Neural progenitor cell (in vitro differentiated cells): ENCODE measurements at regions not wholly inside any gene's neighbourhood (a gene's known extent, or its start where the extent isn't known, plus 50 kb on each side); places are given as distances from the start of the nearest gene placed in this dataset.

Experiments
- DNase-seq: peaks from one replicate; pipeline ENCODE4 v3.0.0-alpha.2; 2016; ENCODE audit warnings: low spot score
- H2AFZ ChIP-seq: fragments of 200-600 bp; sonication (generic); replicated peaks from 2 replicates; pipeline ENCODE4 v1.6.1; 2016; ENCODE audit warnings: antibody characterized with exemption
- H3F3A ChIP-seq: fragments of 200-600 bp; sonication (generic); 2 replicates; pipeline ENCODE4 v1.6.1; 2016; ENCODE audit warnings: antibody characterized with exemption, low read depth
- H3K27ac ChIP-seq: fragments of 200-600 bp; sonication (generic); 2 replicates; pipeline ENCODE4 v1.5.1; 2016; ENCODE audit warnings: mild to moderate bottlenecking
- H3K27me3 ChIP-seq: fragments of 200-600 bp; sonication (generic); 2 replicates; pipeline ENCODE4 v1.6.1; 2016; ENCODE audit warnings: mild to moderate bottlenecking, moderate library complexity
- H3K36me3 ChIP-seq: fragments of 200-600 bp; sonication (generic); 2 replicates; pipeline ENCODE4 v1.5.1; 2016
- H3K4me1 ChIP-seq: fragments of 200-600 bp; sonication (generic); 2 replicates; pipeline ENCODE4 v1.6.1; 2016; ENCODE audit warnings: mixed run types
- H3K4me2 ChIP-seq: fragments of 200-600 bp; sonication (generic); 2 replicates; pipeline ENCODE4 v1.6.1; 2016
- H3K4me3 ChIP-seq: fragments of 200-600 bp; sonication (generic); 2 replicates; pipeline ENCODE4 v1.5.1; 2016
- H3K79me2 ChIP-seq: fragments of 200-600 bp; sonication (generic); 2 replicates; pipeline ENCODE4 v1.6.1; 2016; ENCODE audit warnings: low read depth
- H3K9ac ChIP-seq: fragments of 200-600 bp; sonication (generic); 2 replicates; pipeline ENCODE4 v1.6.1; 2016
- H3K9me3 ChIP-seq: fragments of 200-600 bp; sonication (generic); 2 replicates; pipeline ENCODE4 v1.5.1; 2016; ENCODE audit warnings: low read depth
- H4K20me1 ChIP-seq: fragments of 200-600 bp; sonication (generic); 2 replicates; pipeline ENCODE4 v1.6.1; 2016; ENCODE audit warnings: low read depth
- H3K27ac Mint-ChIP-seq: 3 replicates; pipeline ENCODE4 v1.8.0; 2021; ENCODE audit warnings: mixed read lengths
- H3K27me3 Mint-ChIP-seq: 2 replicates; pipeline ENCODE4 v1.8.0; 2022; ENCODE audit warnings: low read depth, mild to moderate bottlenecking, inconsistent platforms, moderate library complexity, mixed read lengths; ENCODE audit not compliant: insufficient read depth
- H3K36me3 Mint-ChIP-seq: 3 replicates; pipeline ENCODE4 v1.8.0; 2021; ENCODE audit warnings: mixed read lengths
- H3K4me1 Mint-ChIP-seq: 3 replicates; pipeline ENCODE4 v1.8.0; 2021; ENCODE audit warnings: mixed read lengths
- H3K4me3 Mint-ChIP-seq: 3 replicates; pipeline ENCODE4 v1.8.0; 2021; ENCODE audit warnings: mild to moderate bottlenecking, moderate library complexity, mixed read lengths
- H3K9me3 Mint-ChIP-seq: 3 replicates; pipeline ENCODE4 v1.8.0; 2020; ENCODE audit warnings: mixed read lengths
- CTCF ChIP-seq: fragments of 200-600 bp; sonication (generic); IDR thresholded peaks from 2 replicates; pipeline ENCODE4 v1.5.1; 2017; ENCODE audit warnings: antibody characterized with exemption, mild to moderate bottlenecking
- EZH2 ChIP-seq: fragments of 200-600 bp; sonication (generic); IDR thresholded peaks from 2 replicates; pipeline ENCODE4 v1.6.1; 2017; ENCODE audit warnings: antibody characterized with exemption, mild to moderate bottlenecking, moderate library complexity
- EZH2phosphoT487 ChIP-seq: fragments of 200-600 bp; sonication (generic); IDR thresholded peaks from 2 replicates; pipeline ENCODE4 v1.6.1; 2017; ENCODE audit warnings: antibody characterized with exemption

GRCh38 chr9:15047028-15047551 is 136.9 kb upstream of the FREM1 start:
- peaks cover 2% of the 10 kb centered on the region for H3K9me3 Mint-ChIP-seq
- no peaks in the 10 kb centered on the region for H3F3A ChIP-seq

GRCh38 chr9:15033316-15033715 is 123.1 kb upstream of the FREM1 start:
- H3K4me3 Mint-ChIP-seq = no peak overlapping the region
- no peak overlapping the region for H3K9ac ChIP-seq
- no peaks in the 10 kb centered on the region for H3K27me3 Mint-ChIP-seq
- no peaks in the 10 kb centered on the region for H4K20me1 ChIP-seq
- no peak overlapping the region for H2AFZ ChIP-seq
- no peak overlapping the region for H3K4me2 ChIP-seq
- H3K9me3 Mint-ChIP-seq = peaks cover 13% of the 10 kb centered on the region
- no peak for DNase-seq
- H3K4me1 Mint-ChIP-seq = no peaks in the 10 kb centered on the region
- H3K27ac Mint-ChIP-seq = no peak overlapping the region
- H3K36me3 ChIP-seq = no peaks in the 10 kb centered on the region
- no peaks in the 10 kb centered on the region for H3K27me3 ChIP-seq
- H3F3A ChIP-seq = no peaks in the 10 kb centered on the region
- H3K4me3 ChIP-seq = no peak overlapping the region
- no peaks in the 10 kb centered on the region for H3K79me2 ChIP-seq
- H3K9me3 ChIP-seq = no peaks in the 10 kb centered on the region
- no peaks in the 10 kb centered on the region for H3K4me1 ChIP-seq
- no peaks in the 10 kb centered on the region for H3K36me3 Mint-ChIP-seq
- TF ChIP-seq CTCF (no peak), EZH2phosphoT487 (no peak), EZH2 (no peak)
- H3K27ac ChIP-seq = no peak overlapping the region

More at GRCh38 chr9:15047028-15047551, 136.9 kb upstream of the FREM1 start:
- Mint-ChIP-seq H3K4me3 (no peak overlapping the region), H3K27ac (no peak overlapping the region), H3K27me3 (no peaks in the 10 kb centered on the region), H3K4me1 (no peaks in the 10 kb centered on the region), H3K36me3 (no peaks in the 10 kb centered on the region)
- Histone ChIP-seq H3K9ac (no peak overlapping the region), H3K27me3 (no peaks in the 10 kb centered on the region), H3K9me3 (no peaks in the 10 kb centered on the region), H3K27ac (no peak overlapping the region), H4K20me1 (no peaks in the 10 kb centered on the region), H2AFZ (no peak overlapping the region), H3K4me2 (no peak overlapping the region), H3K4me3 (no peak overlapping the region), H3K79me2 (no peaks in the 10 kb centered on the region), H3K4me1 (no peaks in the 10 kb centered on the region), H3K36me3 (no peaks in the 10 kb centered on the region)
- no peak for DNase-seq
- TF ChIP-seq EZH2phosphoT487 = no peak

- Histone ChIP-seq H2AFZ (no peak overlapping the region), H3K9me3 (no peaks in the 10 kb centered on the region), H3K4me1 (no peaks in the 10 kb centered on the region), H3K36me3 (no peaks in the 10 kb centered on the region), H3K4me3 (no peak overlapping the region), H3K9ac (no peak overlapping the region), H3F3A (no peaks in the 10 kb centered on the region), H3K27ac (no peak overlapping the region), H3K27me3 (no peaks in the 10 kb centered on the region), H4K20me1 (no peaks in the 10 kb centered on the region), H3K79me2 (no peaks in the 10 kb centered on the region), H3K4me2 (no peak overlapping the region)
- Mint-ChIP-seq H3K27ac (no peak overlapping the region), H3K36me3 (no peaks in the 10 kb centered on the region), H3K27me3 (no peaks in the 10 kb centered on the region), H3K4me1 (no peaks in the 10 kb centered on the region), H3K4me3 (no peak overlapping the region), H3K9me3 (peaks cover 15% of the 10 kb centered on the region)
- DNase-seq = no peak
- no peak for TF ChIP-seq CTCF
- no peak for TF ChIP-seq EZH2
- no peak for TF ChIP-seq EZH2phosphoT487
Measured at GRCh38 chr9:15032860-15033259, 122.6 kb upstream of the FREM1 start.

GRCh38 chr9:15021146-15021545 is 110.9 kb upstream of the FREM1 start:
- H3K79me2 ChIP-seq = no peaks in the 10 kb centered on the region
- H3K27me3 ChIP-seq = no peaks in the 10 kb centered on the region
- H3K27ac ChIP-seq = no peak overlapping the region
- no peak overlapping the region for H2AFZ ChIP-seq
- Mint-ChIP-seq H3K36me3 (no peaks in the 10 kb centered on the region), H3K27me3 (peaks cover 4% of the 10 kb centered on the region), H3K27ac (no peak overlapping the region), H3K4me1 (peaks cover 2% of the 10 kb centered on the region), H3K4me3 (no peak overlapping the region), H3K9me3 (peaks cover 2% of the 10 kb centered on the region)
- H3K4me2 ChIP-seq = no peak overlapping the region
- no peak overlapping the region for H3K4me3 ChIP-seq
- no peak for DNase-seq
- H3F3A ChIP-seq = no peaks in the 10 kb centered on the region
- no peak overlapping the region for H3K9ac ChIP-seq
- no peaks in the 10 kb centered on the region for H3K36me3 ChIP-seq
- H4K20me1 ChIP-seq = no peaks in the 10 kb centered on the region
- H3K9me3 ChIP-seq = no peaks in the 10 kb centered on the region
- no peaks in the 10 kb centered on the region for H3K4me1 ChIP-seq
- TF ChIP-seq CTCF (no peak), EZH2phosphoT487 (no peak), EZH2 (no peak)
